ENCODE measurements at regions not wholly inside any gene's neighbourhood (a gene's known extent, or its start where the extent isn't known, plus 50 kb on each side); places are given as distances from the start of the nearest gene placed in this dataset.

- intact Hi-C loops (cut with micrococcal nuclease; ENCODE audit: unreplicated experiment) (loop anchor here (1.0 to 10.0 kb wide), 3 partner anchors 86 to 621 kb away; no protein-coding TSS in a partner anchor), in situ Hi-C loops (cut with MboI) (loop anchor here (25.0 kb wide), 1 partner anchor 621 kb away; no protein-coding TSS in a partner anchor)
- Histone ChIP-seq H3K27me3 (replicated peaks in 1 of 2; ENCODE audit: control insufficient read depth in 2 of 2, insufficient read depth in 2 of 2, low read length in 1 of 2) (no peaks in the 10 kb centered on the region; a peak in 2 of 4 replicates), H3K9ac (ENCODE audit: control insufficient read depth, insufficient read depth, low read length) (no peak overlapping the region), H3K4me1 (ENCODE audit: control insufficient read depth, insufficient read depth, low read length) (no peaks in the 10 kb centered on the region), H3K4me3 (no peak overlapping the region), H3K36me3 (ENCODE audit: control insufficient read depth in 2 of 2, insufficient read depth in 2 of 2, low read length in 1 of 2) (no peaks in the 10 kb centered on the region), H3K9me3 (replicated peaks; ENCODE audit: control insufficient read depth, insufficient read depth, low read length) (no peaks in the 10 kb centered on the region), H3K4me2 (ENCODE audit: control insufficient read depth, insufficient read depth) (no peak overlapping the region), H4K20me1 (ENCODE audit: control insufficient read depth, insufficient read depth) (no peaks in the 10 kb centered on the region), H3K79me2 (ENCODE audit: control insufficient read depth, insufficient read depth, low read length) (no peaks in the 10 kb centered on the region), H3K27ac (ENCODE audit: control insufficient read depth, insufficient read depth) (no peak overlapping the region), H2AFZ (ENCODE audit: control insufficient read depth, low read depth, low read length) (no peak overlapping the region)
- POLR2A ChIA-PET, result interaction anchor here (0.6 to 1.3 kb wide), 2 partner anchors 38 to 105 kb away, joined by 3 read pairs; no protein-coding TSS in a partner anchor
- TF ChIP-seq CTCF (IDR thresholded peaks at IDR 0.05 in 2 of 3, conservative IDR thresholded peaks at IDR 0.05 in 1 of 3; ENCODE audit: control insufficient read depth in 2 of 3, extremely low read depth in 1 of 3, insufficient read depth in 1 of 3, low read depth in 3 of 3, low read length in 3 of 3) (peak; percentile 71 to 78 (median 72)), PKNOX1 (IDR thresholded peaks at IDR 0.05) (peak; percentile 40; the same call in 1 of the 2 replicates), EED (IDR thresholded peaks at IDR 0.05; ENCODE audit: low read depth) (no peak), CBX5 (IDR thresholded peaks at IDR 0.05; ENCODE audit: low read depth) (0 out of 2 replicates have a peak, but pooled peaks have one; percentile 29), RAD21 (IDR thresholded peaks at IDR 0.05; ENCODE audit: insufficient read depth, low read depth, low read length) (peak; percentile 86), SUZ12 (IDR thresholded peaks at IDR 0.05; ENCODE audit: unreplicated experiment) (no peak), ATF7 (IDR thresholded peaks at IDR 0.05; ENCODE audit: low read depth) (no peak), ZNF622 (IDR thresholded peaks at IDR 0.05) (no peak), CREM (IDR thresholded peaks at IDR 0.05; ENCODE audit: low read depth) (no peak), ZBED1 (IDR thresholded peaks at IDR 0.05; ENCODE audit: borderline replicate concordance) (no peak), SMC3 (IDR thresholded peaks at IDR 0.05; ENCODE audit: borderline replicate concordance, low read length) (peak; percentile 68), TARDBP (IDR thresholded peaks at IDR 0.05; ENCODE audit: borderline replicate concordance) (0 out of 2 replicates have a peak, but pooled peaks have one; percentile 36), YY1 (IDR thresholded peaks at IDR 0.05; ENCODE audit: low read depth, low read length) (peak; percentile 47; the same call in 1 of the 2 replicates), PBX3 (IDR thresholded peaks at IDR 0.05; ENCODE audit: insufficient replicate concordance, low read depth, low read length) (peak; percentile 44), IKZF1 (conservative IDR thresholded peaks at IDR 0.05) (no peak), ZSCAN29 (IDR thresholded peaks at IDR 0.05) (no peak), RUNX3 (IDR thresholded peaks at IDR 0.05; ENCODE audit: low read length) (peak; percentile 68), POLR2A (IDR thresholded peaks at IDR 0.05; ENCODE audit: low read depth, low read length) (no peak), CHD2 (IDR thresholded peaks at IDR 0.05; ENCODE audit: borderline replicate concordance, low read depth, low read length) (0 out of 2 replicates have a peak, but pooled peaks have one; percentile 56), RCOR1 (conservative IDR thresholded peaks at IDR 0.05; ENCODE audit: low read depth, low read length) (no peak)
- SMC1A ChIA-PET (ENCODE audit: uncharacterized antibody, unreplicated experiment), result interaction anchor here (1.1 to 2.9 kb wide), 6 partner anchors 8 to 620 kb away, joined by 3 to 11 read pairs (median 5); no protein-coding TSS in a partner anchor
- CTCF ChIA-PET, result interaction anchor here (0.9 to 3.4 kb wide), 11 partner anchors 8 to 627 kb away, joined by 3 to 16 read pairs (median 6); no protein-coding TSS in a partner anchor
- ATAC-seq (peak; percentile 91), DNase-seq (ENCODE audit: low read depth, low spot score) (no peak), FAIRE-seq (peak; percentile 74)
- RAD21 ChIA-PET (ENCODE audit: unreplicated experiment), result interaction anchor here (0.9 to 1.8 kb wide), 2 partner anchors 132 to 621 kb away, joined by 5 to 6 read pairs; no protein-coding TSS in a partner anchor
- no TSS peak for BruUV-seq (replicated peaks)
- 43% methylated on average over 18 of the region's 18 CpGs for WGBS (ENCODE audit: insufficient coverage, insufficient replicate concordance, low lambda C conversion rate, missing lambda C conversion rate)
Measured at GRCh38 chr5:138641547-138642298, 66.5 kb upstream of the HSPA9 start.

All from GM12878 (cell line).